ENCODE measurements at regions not wholly inside any gene's neighbourhood (a gene's known extent, or its start where the extent isn't known, plus 50 kb on each side); places are given as distances from the start of the nearest gene placed in this dataset.

- H3K79me1 ChIP-seq (ENCODE audit: low read depth, low read length), result no peaks in the 10 kb centered on the region
- no peaks in the 10 kb centered on the region for H3K9me3 ChIP-seq (ENCODE audit: insufficient read depth in 2 of 2, low read depth in 1 of 2, low read length in 1 of 2)
- no peak overlapping the region for H4K5ac ChIP-seq (ENCODE audit: insufficient read length, low read depth, low read length)
- H2BK15ac ChIP-seq (ENCODE audit: low read length), result no peak overlapping the region
- H2BK5ac ChIP-seq (ENCODE audit: low read depth, low read length), result no peak overlapping the region
- no peak overlapping the region for H3K23ac ChIP-seq (ENCODE audit: insufficient read length)
- H3K18ac ChIP-seq (ENCODE audit: extremely low read depth, low read length), result no peak overlapping the region
- H3K27ac ChIP-seq (ENCODE audit: low read depth, low read length), result no peak overlapping the region
- H3K4me1 ChIP-seq (replicated peaks in 1 of 4; ENCODE audit: control insufficient read depth in 3 of 4, insufficient read depth in 4 of 4, low read length in 3 of 4), result no peaks in the 10 kb centered on the region
- no peaks in the 10 kb centered on the region for H3K23me2 ChIP-seq (ENCODE audit: low read depth, low read length)
- H3K56ac ChIP-seq (replicated peaks; ENCODE audit: insufficient read length, low read depth, low read length), result no peak overlapping the region
- whole genome bisulfite sequencing, 2 experiments (ENCODE audit: extremely low coverage in 1 of 2, insufficient coverage in 1 of 2, insufficient read length in 1 of 2, insufficient replicate concordance in 2 of 2, low coverage in 1 of 2, low lambda C conversion rate in 2 of 2, missing lambda C conversion rate in 1 of 2), result 86% methylated on average over 4 of the region's 4 CpGs; no CpG with 5 or more reads in 1 of the 2 experiments
- no peak overlapping the region for H4K91ac ChIP-seq (replicated peaks; ENCODE audit: insufficient read length, low read length)
- no peak overlapping the region for H2BK20ac ChIP-seq (ENCODE audit: low read length)
- no peak overlapping the region for H2BK120ac ChIP-seq (replicated peaks; ENCODE audit: low read depth, low read length)
- H3K27me3 ChIP-seq (replicated peaks in 1 of 4; ENCODE audit: control insufficient read depth in 3 of 4, extremely low read depth in 1 of 4, insufficient read depth in 3 of 4, low read length in 3 of 4), result no peaks in the 10 kb centered on the region
- no peak overlapping the region for H3K9ac ChIP-seq (replicated peaks in 1 of 4; ENCODE audit: extremely low read depth in 1 of 4, low read depth in 3 of 4, low read length in 3 of 4)
- H4K8ac ChIP-seq (ENCODE audit: extremely low read depth, insufficient read depth, low read length), result no peak overlapping the region; the same call in 1 of the 2 replicates
- POLR2A ChIA-PET (ENCODE audit: partially characterized antibody), result no interaction called here
- no peak overlapping the region for H3K4me2 ChIP-seq (ENCODE audit: insufficient read depth in 1 of 2, low read depth in 2 of 2, low read length in 2 of 2)
- H4K20me1 ChIP-seq (replicated peaks in 1 of 2; ENCODE audit: control insufficient read depth in 1 of 2, insufficient read depth in 2 of 2, low read length in 2 of 2), result no peaks in the 10 kb centered on the region
- H3K4me3 ChIP-seq (ENCODE audit: extremely low read depth in 1 of 4, insufficient read depth in 2 of 4, low read depth in 3 of 4, low read length in 4 of 4), result no peak overlapping the region
- no peak overlapping the region for H3K4ac ChIP-seq (replicated peaks; ENCODE audit: insufficient read length, low read depth, low read length)
- H3K36me3 ChIP-seq (ENCODE audit: control insufficient read depth in 2 of 4, insufficient read depth in 4 of 4, low read length in 3 of 4), result no peaks in the 10 kb centered on the region
- TF ChIP-seq GTF2F1 (IDR thresholded peaks at IDR 0.05; ENCODE audit: borderline replicate concordance, low read depth, low read length), result no peak
- no peak for TF ChIP-seq RXRA (IDR thresholded peaks at IDR 0.05; ENCODE audit: insufficient read depth, low read depth, low read length)
- no peak for TF ChIP-seq GABPA (IDR thresholded peaks at IDR 0.05; ENCODE audit: borderline replicate concordance, insufficient read depth, low read length)
- no peak for TF ChIP-seq POLR2A (IDR thresholded peaks at IDR 0.05; ENCODE audit: control extremely low read depth in 1 of 2, low read depth in 2 of 2, low read length in 2 of 2)
- no peak for TF ChIP-seq CBX5 (IDR thresholded peaks at IDR 0.05; ENCODE audit: low read depth, low read length)
- no peak for TF ChIP-seq TCF12 (IDR thresholded peaks at IDR 0.05; ENCODE audit: low read depth, low read length)
- no peak for TF ChIP-seq SIN3A (conservative IDR thresholded peaks at IDR 0.05 in 1 of 2, IDR thresholded peaks at IDR 0.05 in 1 of 2; ENCODE audit: low read depth in 1 of 2, low read length in 2 of 2)
- TF ChIP-seq SP1 (IDR thresholded peaks at IDR 0.05; ENCODE audit: low read depth, low read length), result no peak
- TF ChIP-seq YY1 (IDR thresholded peaks at IDR 0.05; ENCODE audit: low read depth, low read length), result no peak
- TF ChIP-seq ZNF274 (IDR thresholded peaks at IDR 0.05; ENCODE audit: borderline replicate concordance, extremely low read depth, low read length), result no peak
- H3K79me2 ChIP-seq (ENCODE audit: control insufficient read depth in 1 of 2, insufficient read depth in 2 of 2, low read length in 2 of 2), result no peaks in the 10 kb centered on the region
- FAIRE-seq (no peak), DNase-seq (ENCODE audit: low read depth in 1 of 2, low spot score in 2 of 2) (no peak)
- CTCF ChIA-PET (ENCODE audit: partially characterized antibody), result interaction anchor here (0.5 kb wide), 1 partner anchor 590 kb away, joined by 4 read pairs; no protein-coding TSS in a partner anchor
- no peak overlapping the region for H2AFZ ChIP-seq (ENCODE audit: low read length)
- no peak overlapping the region for H2AK5ac ChIP-seq (ENCODE audit: low read depth, low read length)
- H3K14ac ChIP-seq (ENCODE audit: insufficient read length), result no peak overlapping the region
- no peak overlapping the region for H2BK12ac ChIP-seq (ENCODE audit: low read depth, low read length)
Measured at GRCh38 chr2:208618220-208618619, 211.6 kb downstream of the PTH2R start.
